ENCODE measurements at regions not wholly inside any gene's neighbourhood (a gene's known extent, or its start where the extent isn't known, plus 50 kb on each side); places are given as distances from the start of the nearest gene placed in this dataset.

DNA sequence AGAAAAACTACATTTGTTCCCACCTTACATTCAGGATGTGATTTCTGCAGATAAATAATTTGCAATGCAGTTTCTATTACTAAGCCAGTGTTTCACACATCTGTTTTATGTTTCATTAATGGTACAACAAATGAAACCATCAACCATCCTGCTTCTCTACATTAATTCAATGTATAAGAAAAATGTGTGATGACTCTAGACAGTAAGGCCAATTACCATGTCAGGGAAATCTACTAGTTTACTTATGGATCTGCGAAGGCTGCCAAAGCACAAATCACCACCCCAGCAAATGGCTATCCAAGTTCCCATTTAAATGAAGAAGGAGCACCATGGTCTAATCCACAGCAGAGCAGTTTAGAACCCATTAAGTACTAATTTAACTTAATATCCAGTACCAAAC is 50.1 kb upstream of the NCAM1 start:
- no peak for TF ChIP-seq CTCF (IDR thresholded peaks at IDR 0.05)
- TF ChIP-seq POLR2A (IDR thresholded peaks at IDR 0.05) = no peak
- no peak for TF ChIP-seq POLR2AphosphoS5 (IDR thresholded peaks at IDR 0.05)
- no peak for TF ChIP-seq EP300 (IDR thresholded peaks at IDR 0.05)
